GM19397 (cell line): ENCODE measurements at regions not wholly inside any gene's neighbourhood (a gene's known extent, or its start where the extent isn't known, plus 50 kb on each side); places are given as distances from the start of the nearest gene placed in this dataset.

ENCODE experiments used
- ATAC-seq: cut with Tn5 transposase; IDR thresholded peaks from one replicate; pipeline ENCODE4 v1.9.1; 2021; ENCODE audit warnings: mild to moderate bottlenecking, moderate library complexity; ENCODE audit not compliant: unreplicated experiment

DNA sequence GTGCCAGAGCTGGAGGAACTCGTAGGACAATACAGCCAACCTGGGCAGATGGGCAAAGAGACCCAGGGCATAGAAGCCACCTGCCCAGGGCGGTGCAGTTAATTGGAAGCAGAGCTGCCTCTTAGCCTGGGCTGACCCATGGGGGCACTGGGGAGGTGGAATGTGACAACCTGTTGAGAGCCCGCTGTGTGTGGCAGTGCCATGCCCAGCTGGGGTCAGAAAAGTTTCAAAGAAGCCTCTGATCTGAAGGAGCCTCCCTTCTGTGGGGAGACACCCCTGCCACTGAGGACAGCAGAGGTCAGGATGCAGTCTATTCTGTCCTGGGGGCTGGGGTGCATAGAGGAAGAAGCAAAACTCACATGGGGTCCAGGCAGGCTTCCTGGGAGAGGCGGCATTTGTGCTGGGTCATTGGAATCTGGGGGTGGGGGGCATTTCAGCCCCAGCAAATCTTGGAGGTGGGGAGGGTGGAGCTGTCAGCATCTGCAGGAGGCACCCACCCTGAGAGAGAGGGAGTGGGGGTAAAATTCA is 176.1 kb upstream of the CIBAR2 start:
- ATAC-seq = no peak

GRCh38 chr16:85288869-85289660 is 176.8 kb upstream of the CIBAR2 start:
- no peak for ATAC-seq

DNA sequence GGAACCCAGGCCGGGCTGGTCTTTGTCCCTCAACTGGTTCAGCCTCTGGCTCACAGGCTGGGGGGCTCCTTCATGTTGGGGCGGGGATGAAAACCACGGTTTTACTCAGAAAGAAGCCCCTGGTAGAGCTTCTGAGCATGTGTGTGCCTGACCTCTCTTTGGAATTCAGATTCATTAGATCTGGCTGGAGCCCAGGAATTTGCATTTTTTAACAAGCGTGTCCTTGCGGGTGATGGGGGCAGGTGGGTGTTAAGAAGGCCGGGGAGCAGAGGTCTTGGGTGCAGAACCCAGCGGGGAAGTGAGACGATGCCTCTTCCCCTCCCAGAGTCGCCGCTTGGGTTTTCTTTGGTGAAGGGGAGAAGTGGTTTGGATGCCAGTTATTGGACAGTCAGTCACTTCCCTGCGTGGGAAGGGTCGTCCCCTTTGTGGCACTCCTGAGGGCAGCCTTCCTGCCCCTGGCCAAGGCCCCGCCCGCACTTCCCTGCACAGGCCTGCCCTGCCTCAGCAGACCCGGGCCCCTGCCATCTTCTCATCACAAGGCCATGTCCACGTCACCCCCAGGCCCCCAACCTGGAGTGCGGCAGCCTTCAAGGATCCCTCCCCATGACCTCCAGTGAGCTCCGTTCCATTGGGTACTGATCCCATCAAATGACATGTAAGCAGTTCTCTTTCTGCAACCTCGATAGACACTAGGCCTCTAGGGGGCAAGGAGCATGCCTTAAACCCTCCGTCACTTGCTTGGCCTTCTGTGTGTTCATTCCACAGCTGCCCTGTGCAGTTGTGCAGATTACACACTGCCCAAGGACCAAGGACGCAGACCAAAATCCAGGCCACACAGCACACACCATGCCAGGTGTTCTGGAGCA is 177.7 kb upstream of the CIBAR2 start:
- no peak for ATAC-seq

GRCh38 chr16:85290626-85291301 is 178.5 kb upstream of the CIBAR2 start:
- no peak for ATAC-seq

GRCh38 chr16:85291302-85292148 is 179.3 kb upstream of the CIBAR2 start:
- ATAC-seq = no peak

- ATAC-seq = no peak
Observed at GRCh38 chr16:85293458-85293857, 181.2 kb upstream of the CIBAR2 start.

- no peak for ATAC-seq
Observed at GRCh38 chr16:85293904-85294642, 181.8 kb upstream of the CIBAR2 start.

DNA sequence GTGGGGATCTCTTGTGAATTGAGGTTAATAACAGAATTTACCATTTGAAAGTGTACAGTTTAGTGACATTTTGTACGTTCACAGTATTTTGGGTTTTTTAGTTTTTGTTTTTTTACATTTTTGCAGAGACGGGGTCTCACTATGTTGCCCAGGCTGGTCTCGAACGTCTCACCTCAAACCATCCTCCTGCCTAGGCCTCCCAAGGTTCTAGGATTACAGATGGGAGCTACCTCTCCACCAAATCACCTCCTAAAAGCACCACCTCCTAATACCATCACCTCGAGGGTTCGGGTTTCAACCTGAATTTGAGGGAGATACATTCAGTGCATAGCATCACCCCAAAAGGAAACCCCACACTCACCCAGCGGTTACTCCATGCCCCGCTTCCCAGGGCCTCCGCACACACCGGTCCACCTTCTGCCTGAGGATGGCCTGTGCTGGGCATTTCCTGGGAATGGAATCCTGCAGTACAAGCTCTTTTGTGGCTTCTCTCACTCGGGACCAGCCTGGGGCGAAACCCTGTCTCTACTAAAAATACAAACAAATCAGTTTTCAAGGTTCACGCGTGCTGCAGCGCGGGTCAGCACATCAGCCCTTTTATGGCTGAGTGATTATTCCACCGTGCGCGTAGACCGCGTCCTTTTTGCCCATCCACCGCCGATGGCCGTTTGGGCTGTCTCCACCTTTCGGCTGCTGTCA is 182.7 kb upstream of the CIBAR2 start:
- no peak for ATAC-seq

GRCh38 chr16:85296859-85297660 is 184.8 kb upstream of the CIBAR2 start:
- no peak for ATAC-seq

DNA sequence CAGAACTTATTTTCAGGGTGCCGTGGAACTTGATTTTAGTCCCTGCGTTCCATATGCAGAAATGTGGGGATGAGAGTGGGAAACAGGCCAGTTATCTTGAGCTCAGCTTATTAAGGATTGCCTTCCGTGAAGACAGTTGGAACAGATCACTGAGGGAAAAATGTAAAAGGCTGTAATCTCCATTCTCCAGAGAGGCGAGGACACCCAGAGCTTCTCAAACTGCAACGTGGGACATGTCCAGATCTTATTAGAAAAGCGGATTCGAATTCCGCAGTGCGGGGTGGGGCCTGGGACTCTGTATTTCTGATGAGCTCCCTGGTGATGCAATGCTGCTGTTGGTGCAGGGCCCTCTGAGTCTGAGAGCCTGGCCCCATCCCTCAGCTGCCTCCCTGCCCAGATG is 185.6 kb upstream of the CIBAR2 start:
- ATAC-seq = no peak

- ATAC-seq = no peak
Observed at GRCh38 chr16:85300406-85300968, 188.2 kb upstream of the CIBAR2 start.

- no peak for ATAC-seq
Observed at GRCh38 chr16:85301231-85301630, 189.0 kb upstream of the CIBAR2 start.

DNA sequence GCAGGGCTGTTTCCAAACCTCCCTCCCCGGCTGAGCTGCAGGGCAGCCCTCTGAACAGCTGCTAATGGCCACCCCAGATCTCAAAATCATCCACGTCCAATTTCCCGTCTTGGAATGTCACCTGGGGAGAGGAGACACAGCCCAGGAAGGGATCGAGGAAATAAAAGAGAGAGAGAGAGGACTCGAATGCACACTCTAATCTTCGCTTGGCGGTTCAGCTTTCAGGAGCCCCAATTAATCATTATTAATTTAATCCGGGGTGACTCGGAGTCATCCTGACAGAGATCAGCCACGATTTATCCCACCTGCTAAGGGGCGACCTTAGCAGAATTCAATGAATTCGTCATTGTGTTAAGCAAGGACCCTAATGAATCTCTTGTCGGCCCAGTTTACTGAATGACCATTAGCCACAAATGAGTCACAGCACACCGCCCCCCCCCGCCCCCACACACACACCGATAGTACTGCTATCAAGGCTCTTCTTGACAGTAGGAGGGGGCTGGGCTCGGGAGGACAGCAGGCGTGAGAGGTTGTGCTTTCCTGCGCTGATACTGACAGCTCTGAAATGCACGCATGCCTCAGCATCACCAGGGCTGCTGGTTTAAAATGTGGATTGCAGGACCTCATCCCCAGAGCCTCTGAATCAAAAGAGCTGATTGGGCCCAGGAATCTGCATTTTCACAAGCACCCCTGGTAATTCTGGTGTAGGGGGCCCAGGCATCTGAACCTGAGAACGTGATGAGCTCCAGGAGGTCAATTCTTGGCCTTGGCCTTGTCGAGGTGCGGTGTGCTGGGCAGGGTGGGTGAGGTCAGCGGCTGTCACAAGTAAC is 190.0 kb upstream of the CIBAR2 start:
- ATAC-seq = no peak

DNA sequence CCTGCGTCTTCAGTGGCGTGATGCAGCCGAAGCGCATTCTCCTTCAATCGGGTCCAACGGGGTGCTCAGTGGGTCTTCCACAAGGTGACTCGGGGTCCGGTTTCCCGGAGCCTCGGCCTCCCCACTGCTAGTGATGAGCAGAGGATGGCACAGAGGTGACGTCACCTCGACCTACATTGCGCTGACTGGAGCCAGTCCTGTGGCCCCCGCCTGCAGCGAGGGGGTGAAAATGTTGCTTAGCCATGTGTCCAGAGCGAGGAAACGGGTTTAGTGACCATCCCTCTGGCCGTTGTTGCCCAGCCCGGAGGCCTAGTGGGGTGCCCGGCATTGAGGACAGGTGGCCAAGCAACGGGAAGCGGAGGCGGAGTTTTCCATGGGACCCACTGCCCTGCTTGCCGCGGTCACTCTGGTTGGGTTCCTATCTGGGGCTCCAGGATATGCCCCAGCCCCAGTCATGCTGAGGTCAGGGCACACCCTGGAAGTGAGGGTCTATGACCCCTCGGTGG is 190.6 kb upstream of the CIBAR2 start:
- ATAC-seq = no peak

DNA sequence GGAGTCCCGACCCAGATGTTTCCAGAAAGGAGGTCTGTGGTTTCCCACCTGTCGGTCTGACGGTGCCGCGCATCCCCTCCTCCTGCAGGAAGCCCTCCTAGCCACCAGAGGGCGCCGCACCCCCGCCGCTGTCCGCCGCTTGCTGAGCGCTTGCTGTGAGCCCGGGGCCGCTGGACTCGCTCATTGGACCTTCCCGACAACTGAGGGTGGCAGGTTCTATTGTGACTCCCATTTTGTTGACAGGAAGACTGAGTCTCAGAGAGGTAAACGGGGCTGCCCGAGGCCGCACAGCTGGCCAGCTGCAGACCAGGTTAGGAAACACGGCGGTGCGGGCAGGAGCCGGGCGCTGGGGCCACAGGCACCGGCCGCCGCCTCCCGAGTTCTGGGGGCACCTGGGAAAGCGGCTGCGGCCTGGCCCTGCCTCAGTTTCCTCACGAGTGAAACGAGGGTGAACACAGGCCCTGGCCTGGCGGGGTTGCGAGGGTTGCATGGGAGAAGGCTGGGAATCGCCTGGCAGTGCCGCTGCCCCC is 191.1 kb upstream of the CIBAR2 start:
- ATAC-seq = no peak

DNA sequence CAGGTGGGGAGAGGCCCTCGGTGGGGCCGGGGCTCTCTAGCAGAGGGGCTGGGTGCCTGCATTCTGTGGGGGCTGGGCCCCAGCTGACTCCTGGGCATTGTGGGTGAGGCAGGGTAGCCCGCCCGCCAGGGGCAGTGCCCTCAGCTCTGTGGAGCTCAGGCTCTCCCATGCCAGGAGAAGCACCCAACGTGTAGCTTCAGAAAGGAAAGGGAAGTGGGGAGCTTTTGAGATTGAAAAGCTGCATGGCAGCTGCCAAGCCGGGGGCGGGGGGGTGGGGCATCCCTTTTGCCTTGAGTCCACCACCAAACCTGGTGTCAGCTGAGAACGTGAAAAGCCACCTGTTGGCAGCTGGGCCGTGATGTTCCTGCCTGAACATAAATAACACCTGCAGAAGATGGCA is 192.1 kb upstream of the CIBAR2 start:
- ATAC-seq = no peak
